ENCODE measurements at regions not wholly inside any gene's neighbourhood (a gene's known extent, or its start where the extent isn't known, plus 50 kb on each side); places are given as distances from the start of the nearest gene placed in this dataset.

- no peak for DNase-seq (ENCODE audit: low read depth)
- no peak overlapping the region for H3K4me3 ChIP-seq (ENCODE audit: control insufficient read depth, low read depth, low read length)
- TF ChIP-seq, protein P1, sequence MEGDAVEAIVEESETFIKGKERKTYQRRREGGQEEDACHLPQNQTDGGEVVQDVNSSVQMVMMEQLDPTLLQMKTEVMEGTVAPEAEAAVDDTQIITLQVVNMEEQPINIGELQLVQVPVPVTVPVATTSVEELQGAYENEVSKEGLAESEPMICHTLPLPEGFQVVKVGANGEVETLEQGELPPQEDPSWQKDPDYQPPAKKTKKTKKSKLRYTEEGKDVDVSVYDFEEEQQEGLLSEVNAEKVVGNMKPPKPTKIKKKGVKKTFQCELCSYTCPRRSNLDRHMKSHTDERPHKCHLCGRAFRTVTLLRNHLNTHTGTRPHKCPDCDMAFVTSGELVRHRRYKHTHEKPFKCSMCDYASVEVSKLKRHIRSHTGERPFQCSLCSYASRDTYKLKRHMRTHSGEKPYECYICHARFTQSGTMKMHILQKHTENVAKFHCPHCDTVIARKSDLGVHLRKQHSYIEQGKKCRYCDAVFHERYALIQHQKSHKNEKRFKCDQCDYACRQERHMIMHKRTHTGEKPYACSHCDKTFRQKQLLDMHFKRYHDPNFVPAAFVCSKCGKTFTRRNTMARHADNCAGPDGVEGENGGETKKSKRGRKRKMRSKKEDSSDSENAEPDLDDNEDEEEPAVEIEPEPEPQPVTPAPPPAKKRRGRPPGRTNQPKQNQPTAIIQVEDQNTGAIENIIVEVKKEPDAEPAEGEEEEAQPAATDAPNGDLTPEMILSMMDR (IDR thresholded peaks at IDR 0.05; ENCODE audit: control insufficient read depth, insufficient read depth, low read depth, low read length, missing control alignments) = no peak
These were observed 181.5 kb downstream of the OLFM1 start for GRCh38 chr9:135268981-135269380.

DNA sequence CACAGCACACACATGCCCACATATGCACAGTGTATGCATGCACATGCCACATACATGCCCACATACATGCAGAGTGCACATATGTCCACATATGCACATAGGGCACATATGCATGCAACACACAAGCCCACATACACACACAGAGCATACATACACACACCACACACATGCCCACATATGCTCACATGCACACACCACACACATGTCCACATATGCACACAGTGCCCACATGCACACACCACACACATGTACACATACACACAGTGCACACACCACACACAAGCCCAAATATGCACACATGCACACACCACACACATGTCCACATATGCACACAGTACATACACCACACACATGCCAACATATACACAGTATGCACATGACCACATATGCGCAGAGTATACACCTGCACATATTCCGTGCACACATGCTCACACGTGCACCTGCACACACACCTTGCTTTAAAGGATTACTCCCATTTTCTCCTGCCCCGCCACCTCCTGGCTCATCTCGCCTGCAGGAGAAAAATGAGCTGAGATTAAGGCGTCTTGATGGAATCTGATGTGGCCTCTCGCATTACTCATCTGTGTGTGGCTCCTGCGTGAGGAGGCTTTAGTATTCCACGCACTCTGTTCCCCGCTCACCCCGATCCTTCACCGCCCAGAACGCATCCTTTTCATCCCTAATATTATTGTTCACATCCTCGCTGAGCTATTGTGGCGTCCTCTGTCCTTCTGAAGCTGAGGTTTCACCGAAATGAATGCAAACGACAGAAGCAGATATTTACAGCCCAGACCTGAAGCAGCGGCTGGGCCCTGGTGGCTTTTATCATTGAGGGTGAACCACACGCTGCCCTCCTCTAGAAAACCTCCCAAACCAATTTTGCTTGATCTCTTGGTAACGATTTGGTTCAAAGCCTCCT lies 182.7 kb downstream of the OLFM1 start:
- TF ChIP-seq, protein P1 (IDR thresholded peaks at IDR 0.05; ENCODE audit: control insufficient read depth, insufficient read depth, low read depth, low read length, missing control alignments) = no peak
- no peak for DNase-seq (ENCODE audit: low read depth)
- no peak overlapping the region for H3K4me3 ChIP-seq (ENCODE audit: control insufficient read depth, low read depth, low read length)

- DNase-seq (ENCODE audit: low read depth) = no peak
- H3K4me3 ChIP-seq (ENCODE audit: control insufficient read depth, low read depth, low read length) = no peak overlapping the region
- TF ChIP-seq, protein P1 (IDR thresholded peaks at IDR 0.05; ENCODE audit: control insufficient read depth, insufficient read depth, low read depth, low read length, missing control alignments) = no peak
These were observed 184.0 kb downstream of the OLFM1 start for GRCh38 chr9:135271425-135271824.

DNA sequence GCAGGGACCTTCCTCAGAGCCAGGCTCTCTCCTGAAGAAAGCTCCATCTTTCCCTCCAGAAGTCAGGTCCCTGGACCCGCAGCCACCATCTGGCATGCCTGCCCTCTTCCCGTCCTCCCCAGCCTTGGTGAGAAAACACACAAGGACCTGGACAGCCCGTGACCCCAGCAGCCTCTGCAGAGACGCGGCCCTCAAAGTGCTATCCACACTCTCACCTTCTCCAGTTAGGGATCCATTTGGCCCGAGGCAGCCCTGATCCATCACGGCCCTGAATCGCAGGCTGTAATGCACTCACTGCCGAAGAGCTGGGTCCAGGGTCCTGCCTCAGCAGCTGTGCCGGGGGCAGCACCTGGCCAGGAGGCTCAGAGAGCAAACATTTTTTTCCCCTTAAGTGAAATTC lies 185.1 kb downstream of the OLFM1 start:
- TF ChIP-seq, protein P1 (IDR thresholded peaks at IDR 0.05; ENCODE audit: control insufficient read depth, insufficient read depth, low read depth, low read length, missing control alignments) = no peak
- no peak for DNase-seq (ENCODE audit: low read depth)
- no peak overlapping the region for H3K4me3 ChIP-seq (ENCODE audit: control insufficient read depth, low read depth, low read length)

GRCh38 chr9:135273008-135273407 lies 185.5 kb downstream of the OLFM1 start:
- no peak overlapping the region for H3K4me3 ChIP-seq (ENCODE audit: control insufficient read depth, low read depth, low read length)
- TF ChIP-seq, protein P1 (IDR thresholded peaks at IDR 0.05; ENCODE audit: control insufficient read depth, insufficient read depth, low read depth, low read length, missing control alignments) = no peak
- no peak for DNase-seq (ENCODE audit: low read depth)

- H3K4me3 ChIP-seq (ENCODE audit: control insufficient read depth, low read depth, low read length) = no peak overlapping the region
- DNase-seq (ENCODE audit: low read depth) = no peak
- TF ChIP-seq, protein P1 (IDR thresholded peaks at IDR 0.05; ENCODE audit: control insufficient read depth, insufficient read depth, low read depth, low read length, missing control alignments) = no peak
These were observed 187.7 kb downstream of the OLFM1 start for GRCh38 chr9:135275163-135275562.

Data from AG09309 (cell line).